22Rv1 (cell line): ENCODE measurements at regions not wholly inside any gene's neighbourhood (a gene's known extent, or its start where the extent isn't known, plus 50 kb on each side); places are given as distances from the start of the nearest gene placed in this dataset.

Source experiments
- H3K27ac ChIP-seq: fragments of 450-650 bp; 2 replicates; pipeline ENCODE4 v1.5.1; 2017
- CTCF ChIP-seq: fragments of 450-650 bp; IDR thresholded peaks from 2 replicates; pipeline ENCODE4 v1.5.1; 2017; ENCODE audit warnings: mild to moderate bottlenecking
- ZFX ChIP-seq: fragments of 450-650 bp; IDR thresholded peaks from 2 replicates; pipeline ENCODE4 v1.6.1; 2017; ENCODE audit warnings: antibody characterized with exemption, borderline replicate concordance

- H3K27ac ChIP-seq: no peak overlapping the region
- TF ChIP-seq CTCF: no peak
- no peak for TF ChIP-seq ZFX
These were observed 141.8 kb upstream of the ERRFI1 start for GRCh38 chr1:8167936-8168335.

GRCh38 chr1:8166406-8166805 is 140.3 kb upstream of the ERRFI1 start:
- no peak overlapping the region for H3K27ac ChIP-seq
- no peak for TF ChIP-seq CTCF
- TF ChIP-seq ZFX: no peak

- no peak overlapping the region for H3K27ac ChIP-seq
- TF ChIP-seq CTCF: peak; percentile 58
- TF ChIP-seq ZFX: no peak
These were observed 139.7 kb upstream of the ERRFI1 start for GRCh38 chr1:8165595-8166360.

GRCh38 chr1:8164670-8165069 is 138.6 kb upstream of the ERRFI1 start:
- no peak for TF ChIP-seq CTCF
- no peak for TF ChIP-seq ZFX
- H3K27ac ChIP-seq: no peak overlapping the region

- H3K27ac ChIP-seq: no peak overlapping the region
These were observed 136.9 kb upstream of the ERRFI1 start for GRCh38 chr1:8163039-8163438.

GRCh38 chr1:8162168-8162567 is 136.1 kb upstream of the ERRFI1 start:
- TF ChIP-seq ZFX (no peak), CTCF (no peak)
- no peak overlapping the region for H3K27ac ChIP-seq

More at GRCh38 chr1:8163039-8163438, 136.9 kb upstream of the ERRFI1 start:
- no peak for TF ChIP-seq ZFX
- TF ChIP-seq CTCF: no peak

- no peak overlapping the region for H3K27ac ChIP-seq
- TF ChIP-seq CTCF (no peak), ZFX (no peak)
These were observed 135.5 kb upstream of the ERRFI1 start for GRCh38 chr1:8161546-8162105.
